Superior temporal gyrus (tissue), 1 donor: ENCODE measurements at regions not wholly inside any gene's neighbourhood (a gene's known extent, or its start where the extent isn't known, plus 50 kb on each side); places are given as distances from the start of the nearest gene placed in this dataset.
A peak's percentile ranks its signal among the peaks of the same experiment; 100 is the strongest.
"Not testable (repeated sequence)": the region's sequence is repeated elsewhere in the genome, so short reads cannot be mapped to it uniquely, and the experiment has no call there.

Source experiments
- DNase-seq: peaks from one replicate; pipeline ENCODE4 v3.0.0-alpha.2; 2016; ENCODE audit errors: extremely low spot score

GRCh38 chr3:35262406-35262805 lies 376.9 kb upstream of the ARPP21 start:
- no peak for DNase-seq

- DNase-seq, result no peak
Measured at GRCh38 chr3:35263477-35263876, 375.8 kb upstream of the ARPP21 start.

- DNase-seq, result not testable (repeated sequence)
Measured at GRCh38 chr3:35266065-35266464, 373.3 kb upstream of the ARPP21 start.

GRCh38 chr3:35275768-35276167 lies 363.6 kb upstream of the ARPP21 start:
- no peak for DNase-seq

GRCh38 chr3:35276568-35276967 lies 362.8 kb upstream of the ARPP21 start:
- no peak for DNase-seq

DNA sequence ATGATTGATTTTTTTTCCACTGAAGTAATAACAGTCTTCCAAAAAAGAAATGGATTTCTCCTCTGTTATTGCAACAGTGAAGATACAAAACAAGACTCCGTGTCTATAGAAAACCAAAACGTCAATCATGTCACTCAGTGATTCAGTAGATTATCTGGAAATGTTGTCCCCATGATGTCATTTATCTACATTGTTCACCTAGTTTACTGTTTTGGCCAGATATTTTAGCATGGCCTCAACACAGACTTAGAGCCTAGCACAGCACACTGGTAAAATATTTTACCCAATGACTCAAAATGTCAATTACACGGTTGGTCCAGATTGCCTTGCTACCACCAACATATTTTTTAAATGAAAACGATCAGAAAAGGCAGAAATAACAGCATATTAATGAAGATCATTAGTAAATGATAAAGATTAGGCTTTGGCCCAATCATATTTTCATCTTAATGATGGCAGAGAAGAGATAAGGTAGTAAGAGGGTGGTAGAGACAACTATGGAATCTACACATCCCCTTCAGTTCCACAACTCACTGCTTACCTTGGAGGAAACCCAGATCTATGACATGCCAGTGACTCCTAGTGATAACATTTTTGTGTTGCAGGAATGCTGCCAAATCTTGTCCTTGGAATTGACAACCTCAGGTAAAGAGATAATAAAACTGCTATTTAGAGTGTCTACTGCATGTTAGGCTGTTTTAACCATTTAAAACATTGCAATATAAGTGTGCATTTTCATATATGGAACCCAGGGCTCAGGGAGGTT lies 347.7 kb upstream of the ARPP21 start:
- DNase-seq, result no peak

- no peak for DNase-seq
Measured at GRCh38 chr3:35292568-35292967, 346.8 kb upstream of the ARPP21 start.

- DNase-seq, result no peak
Measured at GRCh38 chr3:35295906-35296305, 343.4 kb upstream of the ARPP21 start.

DNA sequence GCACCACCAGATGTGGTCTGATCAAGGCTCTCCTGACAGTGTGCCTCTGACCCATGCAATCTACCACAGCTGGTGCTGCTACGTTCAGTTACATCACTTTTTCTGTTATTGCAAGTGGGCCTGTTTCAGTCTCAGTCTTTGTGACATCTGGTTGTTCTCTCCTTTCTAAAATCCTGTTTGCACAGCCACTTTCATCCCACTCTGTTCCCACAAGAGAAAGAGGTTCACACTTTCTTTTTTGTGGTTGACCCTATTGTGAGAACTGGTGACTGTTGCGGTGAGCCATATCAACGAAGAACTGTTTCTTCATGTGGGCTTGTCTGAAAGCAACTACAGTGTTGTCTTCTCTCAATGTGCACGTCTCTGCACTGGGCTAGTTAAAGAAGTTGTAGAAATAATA lies 342.8 kb upstream of the ARPP21 start:
- DNase-seq, result no peak

- not testable (repeated sequence) for DNase-seq
Measured at GRCh38 chr3:35296944-35297343, 342.4 kb upstream of the ARPP21 start.

DNA sequence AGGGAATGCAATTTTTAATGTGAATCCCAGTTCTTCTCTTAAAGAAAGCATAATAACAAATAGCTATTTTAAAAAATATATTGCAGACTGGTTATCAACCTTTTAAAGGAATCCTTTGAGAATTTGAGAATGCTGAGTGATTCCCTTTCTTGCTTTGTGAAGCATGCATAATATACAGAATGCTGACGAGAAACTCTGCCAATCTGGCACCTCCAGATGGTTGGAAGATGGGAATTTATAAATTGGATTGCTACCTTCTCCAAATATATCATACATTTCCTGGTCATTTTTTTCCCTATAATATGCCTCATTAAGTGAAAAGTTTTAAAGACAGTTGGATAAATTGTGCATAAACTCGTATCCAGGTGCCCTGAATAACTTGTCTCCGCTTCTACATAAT lies 333.9 kb upstream of the ARPP21 start:
- no peak for DNase-seq

GRCh38 chr3:35307296-35307695 lies 332.0 kb upstream of the ARPP21 start:
- no peak for DNase-seq

DNA sequence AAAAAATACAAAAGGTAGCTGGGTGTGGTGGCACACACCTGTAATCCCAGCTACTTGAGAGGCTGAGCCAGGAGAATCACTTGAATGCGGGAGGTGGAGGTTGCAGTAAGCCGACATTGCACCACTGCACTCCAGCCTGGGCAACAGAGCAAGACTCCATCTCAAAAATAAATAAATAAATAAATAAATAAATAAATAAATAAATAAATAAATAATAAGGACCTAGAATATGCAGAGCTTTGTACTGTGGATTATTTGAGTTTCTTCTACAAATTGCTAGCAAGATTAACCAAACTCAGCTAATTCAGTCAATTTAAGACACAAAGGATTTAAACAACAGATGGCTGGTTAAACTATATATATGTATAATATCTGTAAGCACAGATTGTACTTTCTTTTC lies 322.5 kb upstream of the ARPP21 start:
- DNase-seq, result not testable (repeated sequence)

DNA sequence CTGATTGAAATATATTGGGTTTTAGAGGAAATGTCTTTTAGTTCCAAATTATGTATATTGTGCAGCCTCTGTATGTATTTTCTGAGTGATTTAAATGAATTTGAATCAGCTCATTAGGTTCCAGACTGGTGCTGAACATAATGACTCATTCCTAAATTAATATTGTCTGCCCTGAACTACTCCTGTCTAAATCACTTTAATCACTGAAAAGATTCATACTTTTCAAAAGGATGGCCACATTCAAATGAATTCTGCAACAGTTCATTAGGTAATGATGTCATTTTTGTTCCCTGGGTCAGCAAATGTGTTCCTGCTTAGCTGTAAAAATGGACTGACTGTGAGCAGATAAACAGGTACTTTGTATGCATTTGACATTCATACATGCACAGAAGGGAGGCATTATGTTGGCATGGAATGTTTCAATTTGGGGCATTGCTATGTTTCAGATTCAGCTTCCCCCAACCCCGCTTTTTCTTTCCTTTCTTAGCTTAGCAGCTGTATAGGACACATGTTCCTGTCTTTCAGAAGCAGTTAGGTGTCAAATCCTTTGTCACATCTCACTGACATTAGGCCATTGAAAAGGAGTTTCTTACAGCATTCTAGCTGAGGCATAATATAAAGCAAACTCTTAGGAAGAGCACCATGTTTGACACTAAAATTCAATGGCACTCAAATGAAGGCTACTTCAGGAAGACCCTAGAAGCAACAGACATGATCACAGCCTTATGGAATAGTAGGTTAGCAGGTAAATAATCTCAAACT lies 318.5 kb upstream of the ARPP21 start:
- DNase-seq, result no peak

- no peak for DNase-seq
Measured at GRCh38 chr3:35322070-35322469, 317.3 kb upstream of the ARPP21 start.

DNA sequence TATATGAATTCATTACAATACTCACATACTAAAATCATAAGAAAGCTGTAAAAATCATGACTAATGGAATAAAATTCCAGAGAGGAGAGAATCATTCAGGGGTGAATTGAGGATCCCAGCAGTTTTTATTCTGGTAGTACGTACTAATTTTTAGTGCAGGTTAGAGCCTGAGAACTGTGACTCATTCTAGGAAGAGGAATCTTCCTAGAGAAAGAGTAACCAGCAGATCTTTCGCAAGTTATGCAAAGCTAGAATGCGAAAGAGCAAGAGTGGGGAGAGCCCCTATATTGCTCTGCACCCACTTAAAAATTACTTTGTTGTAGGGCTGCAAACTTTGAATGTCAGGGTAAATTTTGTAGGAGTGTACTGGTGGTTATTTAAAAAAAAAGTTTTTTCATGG lies 303.6 kb upstream of the ARPP21 start:
- DNase-seq, result no peak

DNA sequence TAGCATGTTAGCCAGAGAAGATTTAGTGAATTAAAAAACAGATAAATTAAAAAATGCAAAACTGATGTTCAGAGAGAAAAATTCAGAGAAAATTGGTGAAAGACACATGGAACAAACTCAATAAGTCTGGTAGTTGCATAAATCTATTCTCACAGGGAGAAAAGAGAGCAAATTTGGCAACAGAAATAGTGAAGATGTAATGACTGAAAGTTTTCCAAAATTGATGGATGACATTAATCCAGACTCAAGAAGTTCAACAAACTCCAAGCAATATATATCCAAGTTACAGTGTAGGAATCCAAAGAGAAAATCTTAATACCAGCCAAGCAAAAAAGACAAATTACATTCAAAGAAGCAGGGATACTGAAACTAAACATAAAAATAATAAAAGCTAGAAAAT lies 302.7 kb upstream of the ARPP21 start:
- DNase-seq, result no peak

DNA sequence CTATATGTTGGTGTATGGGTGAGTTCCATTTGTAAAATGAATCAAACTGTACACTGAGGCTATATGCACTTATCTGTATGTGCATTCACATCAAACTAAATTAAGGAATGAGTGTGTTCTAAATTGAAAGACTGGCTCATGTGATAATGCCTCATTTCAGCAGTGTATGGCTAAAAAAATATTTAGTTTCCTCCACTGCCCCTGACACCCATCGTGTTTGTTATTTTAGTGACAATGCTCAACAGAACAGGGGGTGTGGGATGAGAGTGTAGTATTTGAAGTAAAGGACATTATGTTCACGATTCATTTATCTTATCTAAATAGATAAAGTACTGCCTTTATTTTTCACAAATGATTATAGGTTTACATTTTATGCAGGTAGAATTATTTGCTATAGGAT lies 301.1 kb upstream of the ARPP21 start:
- no peak for DNase-seq

DNA sequence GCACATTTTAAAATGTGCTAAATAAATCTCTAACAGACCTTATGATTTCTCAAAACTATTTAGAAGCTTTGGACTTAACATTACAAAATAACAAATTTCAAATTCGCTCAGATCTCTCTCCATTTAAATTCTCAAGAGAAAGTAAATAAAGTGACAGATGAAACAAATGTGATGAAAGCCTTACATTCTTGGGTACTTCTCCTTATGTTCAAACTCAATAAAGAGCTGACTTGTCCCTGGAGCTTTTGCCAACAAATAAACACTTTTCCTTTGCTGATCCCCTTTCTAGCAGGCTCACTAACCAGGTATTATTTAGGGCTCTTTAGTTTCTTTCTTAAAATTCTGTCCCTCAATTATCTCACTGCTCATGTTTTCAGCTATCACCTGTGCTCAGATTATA lies 259.1 kb upstream of the ARPP21 start:
- DNase-seq, result no peak

DNA sequence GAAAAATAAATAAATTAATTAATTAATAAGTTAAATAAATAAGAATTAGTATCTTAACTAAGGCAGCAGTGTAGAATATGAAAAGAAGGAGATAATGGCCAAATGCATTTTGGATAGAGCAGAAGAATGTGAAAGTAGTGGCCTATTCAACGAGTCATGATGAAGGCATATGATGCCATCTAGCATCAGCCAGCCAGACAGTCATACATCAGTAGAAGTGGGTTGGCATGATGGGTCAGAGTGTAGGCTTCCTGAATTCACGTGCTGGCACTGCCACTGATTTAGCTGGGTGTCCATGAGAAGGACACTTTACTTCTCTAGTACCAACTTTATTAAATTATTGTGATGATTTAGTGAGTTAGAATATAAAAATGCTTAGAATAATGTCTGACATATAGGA lies 256.1 kb upstream of the ARPP21 start:
- no peak for DNase-seq

- DNase-seq, result peak; percentile 77
Measured at GRCh38 chr3:35383719-35384555, 255.4 kb upstream of the ARPP21 start.

DNA sequence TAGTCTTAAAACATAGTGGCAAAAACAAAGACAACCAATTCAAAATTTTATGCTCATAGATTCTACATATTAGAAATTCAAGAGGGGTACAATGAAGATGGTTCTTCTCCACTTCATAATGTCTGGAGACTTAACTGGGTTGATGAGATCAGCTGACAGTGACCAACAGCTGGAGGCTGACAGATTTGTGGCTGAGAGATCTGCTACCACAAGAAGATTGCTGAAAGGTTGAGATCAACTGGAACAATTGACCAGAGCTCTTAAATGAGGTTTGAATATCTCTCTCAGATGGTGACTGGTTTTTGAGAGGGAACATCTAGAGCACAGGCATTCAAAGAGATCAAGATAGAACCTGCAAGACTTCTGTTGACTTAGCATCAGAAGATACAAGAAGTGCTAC lies 254.1 kb upstream of the ARPP21 start:
- no peak for DNase-seq
